ENCODE measurements at regions not wholly inside any gene's neighbourhood (a gene's known extent, or its start where the extent isn't known, plus 50 kb on each side); places are given as distances from the start of the nearest gene placed in this dataset.

- no peak for DNase-seq (ENCODE audit: low read depth in 1 of 2, low spot score in 1 of 2)
Measured at GRCh38 chr1:8093221-8093980, 67.3 kb upstream of the ERRFI1 start.

GRCh38 chr1:8092657-8093056 lies 66.5 kb upstream of the ERRFI1 start:
- no peak for DNase-seq (ENCODE audit: low read depth in 1 of 2, low spot score in 1 of 2)

GRCh38 chr1:8091691-8092090 lies 65.6 kb upstream of the ERRFI1 start:
- DNase-seq (ENCODE audit: low read depth in 1 of 2, low spot score in 1 of 2) = no peak

- DNase-seq (ENCODE audit: low read depth in 1 of 2, low spot score in 1 of 2) = no peak
Measured at GRCh38 chr1:8090241-8090702, 64.2 kb upstream of the ERRFI1 start.

- no peak for DNase-seq (ENCODE audit: low read depth in 1 of 2, low spot score in 1 of 2)
Measured at GRCh38 chr1:8089535-8090228, 63.6 kb upstream of the ERRFI1 start.

GRCh38 chr1:8086055-8086454 lies 59.9 kb upstream of the ERRFI1 start:
- no peak for DNase-seq (ENCODE audit: low read depth in 1 of 2, low spot score in 1 of 2)

- no peak for DNase-seq (ENCODE audit: low read depth in 1 of 2, low spot score in 1 of 2)
Measured at GRCh38 chr1:8084913-8085312, 58.8 kb upstream of the ERRFI1 start.

GRCh38 chr1:8083739-8084484 lies 57.8 kb upstream of the ERRFI1 start:
- no peak for DNase-seq (ENCODE audit: low read depth in 1 of 2, low spot score in 1 of 2)

GRCh38 chr1:8082945-8083344 lies 56.8 kb upstream of the ERRFI1 start:
- no peak for DNase-seq (ENCODE audit: low read depth in 1 of 2, low spot score in 1 of 2)

- no peak for DNase-seq (ENCODE audit: low read depth in 1 of 2, low spot score in 1 of 2)
Measured at GRCh38 chr1:8078176-8078671, 52.1 kb upstream of the ERRFI1 start.

- DNase-seq (ENCODE audit: low read depth in 1 of 2, low spot score in 1 of 2) = no peak
Measured at GRCh38 chr1:8077602-8078001, 51.5 kb upstream of the ERRFI1 start.

- DNase-seq (ENCODE audit: low read depth in 1 of 2, low spot score in 1 of 2) = no peak
Measured at GRCh38 chr1:8077120-8077573, 51.0 kb upstream of the ERRFI1 start.

- DNase-seq (ENCODE audit: low read depth in 1 of 2, low spot score in 1 of 2) = no peak
Measured at GRCh38 chr1:8076176-8076575, 50.1 kb upstream of the ERRFI1 start.
